H9 (cell line): ENCODE measurements at regions not wholly inside any gene's neighbourhood (a gene's known extent, or its start where the extent isn't known, plus 50 kb on each side); places are given as distances from the start of the nearest gene placed in this dataset.

ENCODE experiments used
- DNase-seq: peaks from one replicate; pipeline ENCODE4 v3.0.0-alpha.2; 2017
- H2AFZ ChIP-seq: one replicate; pipeline ENCODE4 v1.6.1; 2013; ENCODE audit warnings: mild to moderate bottlenecking, low read length, control low read depth, moderate library complexity
- H2AK5ac ChIP-seq: 2 replicates; pipeline ENCODE4 v1.6.1; 2013; ENCODE audit warnings: low read length, control low read depth, mixed read lengths; ENCODE audit not compliant: insufficient read length
- H2BK120ac ChIP-seq: one replicate; pipeline ENCODE4 v1.6.1; 2013; ENCODE audit warnings: low read depth, mild to moderate bottlenecking, low read length, control low read depth, inconsistent platforms; ENCODE audit not compliant: poor library complexity, severe bottlenecking
- H2BK12ac ChIP-seq: 2 replicates; pipeline ENCODE4 v1.6.1; 2013; ENCODE audit warnings: low read length, control low read depth, mixed read lengths, low read depth; ENCODE audit not compliant: insufficient read length
- H2BK15ac ChIP-seq: 2 replicates; pipeline ENCODE4 v1.6.1; 2013; ENCODE audit warnings: low read depth, low read length, control low read depth
- H2BK20ac ChIP-seq: one replicate; pipeline ENCODE4 v1.6.1; 2013; ENCODE audit warnings: low read depth, mild to moderate bottlenecking, low read length, control low read depth, inconsistent platforms; ENCODE audit not compliant: poor library complexity, severe bottlenecking
- H2BK5ac ChIP-seq: 2 replicates; pipeline ENCODE4 v1.6.1; 2013; ENCODE audit warnings: low read length, control low read depth, mixed read lengths; ENCODE audit not compliant: insufficient read length
- H3K14ac ChIP-seq: 2 replicates; pipeline ENCODE4 v1.6.1; 2013; ENCODE audit warnings: low read length, control low read depth; ENCODE audit not compliant: insufficient read depth
- H3K18ac ChIP-seq: 2 replicates; pipeline ENCODE4 v1.6.1; 2013; ENCODE audit warnings: low read depth, mild to moderate bottlenecking, mixed read lengths, low read length, control low read depth; ENCODE audit not compliant: insufficient read length
- H3K23ac ChIP-seq: 2 replicates; pipeline ENCODE4 v1.6.1; 2013; ENCODE audit warnings: low read length, control low read depth, mixed read lengths, low read depth; ENCODE audit not compliant: insufficient read length
- H3K23me2 ChIP-seq: 2 replicates; pipeline ENCODE4 v1.6.1; 2013; ENCODE audit warnings: low read depth, mild to moderate bottlenecking, mixed read lengths, low read length, control low read depth; ENCODE audit not compliant: insufficient read length, poor library complexity, severe bottlenecking
- H3K27ac ChIP-seq: 2 replicates; pipeline ENCODE4 v1.5.1; 2013; ENCODE audit warnings: low read length, control low read depth, mixed read lengths, low read depth; ENCODE audit not compliant: insufficient read length
- H3K27me3 ChIP-seq: 2 replicates; pipeline ENCODE4 v1.6.1; 2013; ENCODE audit warnings: low read length, control low read depth, inconsistent platforms; ENCODE audit not compliant: insufficient read depth
- H3K4ac ChIP-seq: 2 replicates; pipeline ENCODE4 v1.6.1; 2013; ENCODE audit warnings: low read depth, mild to moderate bottlenecking, control low read depth, inconsistent platforms, low read length, moderate library complexity
- H3K4me1 ChIP-seq: 2 replicates; pipeline ENCODE4 v1.6.1; 2013; ENCODE audit warnings: low read length, control low read depth, inconsistent platforms; ENCODE audit not compliant: insufficient read depth
- H3K4me2 ChIP-seq: 2 replicates; pipeline ENCODE4 v1.6.1; 2013; ENCODE audit warnings: low read length, control low read depth, mixed read lengths; ENCODE audit not compliant: insufficient read length, insufficient read depth
- H3K56ac ChIP-seq: 2 replicates; pipeline ENCODE4 v1.6.1; 2013; ENCODE audit warnings: low read depth, mild to moderate bottlenecking, mixed read lengths, low read length, control low read depth; ENCODE audit not compliant: insufficient read length
- H3K79me1 ChIP-seq: 2 replicates; pipeline ENCODE4 v1.6.1; 2013; ENCODE audit warnings: low read depth, mild to moderate bottlenecking, moderate library complexity, low read length, control low read depth, inconsistent platforms; ENCODE audit not compliant: insufficient read depth, poor library complexity, severe bottlenecking
- H3K79me2 ChIP-seq: 2 replicates; pipeline ENCODE4 v1.6.1; 2013; ENCODE audit warnings: low read length, control low read depth, inconsistent platforms; ENCODE audit not compliant: insufficient read depth
- H3K9ac ChIP-seq: 2 replicates; pipeline ENCODE4 v1.6.1; 2013; ENCODE audit warnings: low read length, control low read depth, mixed read lengths; ENCODE audit not compliant: insufficient read length; ENCODE audit errors: extremely low read depth
- H3K9me3 ChIP-seq: one replicate; pipeline ENCODE4 v1.6.1; 2013; ENCODE audit warnings: low read depth, low read length, inconsistent platforms; ENCODE audit not compliant: control insufficient read depth
- H3T11ph ChIP-seq: one replicate; pipeline ENCODE4 v1.6.1; 2013; ENCODE audit warnings: mild to moderate bottlenecking, low read length, control low read depth, inconsistent platforms
- H4K20me1 ChIP-seq: one replicate; pipeline ENCODE4 v1.6.1; 2013; ENCODE audit not compliant: control insufficient read depth, insufficient read length, insufficient read depth
- H4K5ac ChIP-seq: 2 replicates; pipeline ENCODE4 v1.6.1; 2013; ENCODE audit warnings: low read depth, mild to moderate bottlenecking, mixed read lengths, low read length, control low read depth; ENCODE audit not compliant: insufficient read length
- H4K8ac ChIP-seq: replicated peaks from 2 replicates; pipeline ENCODE4 v1.6.1; 2013; ENCODE audit warnings: low read length, control low read depth, mixed read lengths, low read depth; ENCODE audit not compliant: insufficient read length
- H4K91ac ChIP-seq: 2 replicates; pipeline ENCODE4 v1.6.1; 2013; ENCODE audit warnings: low read depth, mild to moderate bottlenecking, moderate library complexity, mixed read lengths, low read length, control low read depth; ENCODE audit not compliant: insufficient read length
- H3K27ac Mint-ChIP-seq, 3 experiments: 2 replicates in 2 of 3; 3 replicates in 1 of 3; pipeline ENCODE4 v1.8.0; 2020 to 2021; ENCODE audit warnings: mixed read lengths in 3 of 3, mild to moderate bottlenecking in 1 of 3, moderate library complexity in 1 of 3
- H3K27me3 Mint-ChIP-seq: 2 replicates; pipeline ENCODE4 v1.8.0; 2021; ENCODE audit warnings: low read depth, mild to moderate bottlenecking, moderate library complexity, mixed read lengths
- H3K36me3 Mint-ChIP-seq, 3 experiments: 2 replicates in 2 of 3; 3 replicates in 1 of 3; pipeline ENCODE4 v1.8.0; 2020 to 2021; ENCODE audit warnings: low read depth in 3 of 3, mixed read lengths in 3 of 3; ENCODE audit not compliant: insufficient read depth in 1 of 3
- H3K4me1 Mint-ChIP-seq, 2 experiments: 2 replicates each; pipeline ENCODE4 v1.8.0; 2020; ENCODE audit warnings: mixed read lengths in 2 of 2
- H3K4me3 Mint-ChIP-seq, 2 experiments: 2 replicates in 1 of 2; 3 replicates in 1 of 2; pipeline ENCODE4 v1.8.0; 2020 to 2021; ENCODE audit warnings: mild to moderate bottlenecking in 2 of 2, mixed read lengths in 2 of 2, moderate library complexity in 1 of 2
- H3K9me3 Mint-ChIP-seq, 2 experiments: 2 replicates in 1 of 2; 3 replicates in 1 of 2; pipeline ENCODE4 v1.8.0; 2020; ENCODE audit warnings: mild to moderate bottlenecking in 2 of 2, mixed read lengths in 2 of 2, moderate library complexity in 1 of 2
- CTCF ChIP-seq: fragments of 200-600 bp; sonication (generic); conservative IDR thresholded peaks from 3 replicates; pipeline ENCODE4 v1.8.0; 2021; ENCODE audit warnings: antibody characterized with exemption, mild to moderate bottlenecking
- WGBS: extraction: QIAGEN DNeasy Blood & Tissue Kit; methylation state at CpG from one replicate; pipeline ENCODE4 v1.1.7; 2013; ENCODE audit warnings: missing lambda C conversion rate, low lambda C conversion rate, mixed read lengths; ENCODE audit not compliant: insufficient read length; ENCODE audit errors: extremely low coverage; 5-methylcytosine and 5-hydroxymethylcytosine counted together

- Histone ChIP-seq H3K56ac (no peak overlapping the region), H3K27ac (no peak overlapping the region), H3T11ph (no peak overlapping the region), H4K5ac (no peak overlapping the region), H2AFZ (no peak overlapping the region), H3K79me1 (no peaks in the 10 kb centered on the region), H3K9me3 (no peaks in the 10 kb centered on the region), H2BK12ac (no peak overlapping the region), H2AK5ac (no peak overlapping the region), H3K4me2 (no peak overlapping the region), H3K9ac (no peak overlapping the region), H2BK120ac (no peak overlapping the region), H3K79me2 (no peaks in the 10 kb centered on the region), H3K23ac (no peak overlapping the region), H4K8ac (no peak overlapping the region), H3K14ac (no peak overlapping the region), H4K20me1 (no peaks in the 10 kb centered on the region), H3K18ac (no peak overlapping the region), H2BK5ac (no peak overlapping the region), H3K27me3 (peaks cover 9% of the 10 kb centered on the region; the same call in 1 of the 2 replicates), H4K91ac (no peak overlapping the region), H3K4ac (no peak overlapping the region), H3K4me1 (no peaks in the 10 kb centered on the region), H3K23me2 (no peaks in the 10 kb centered on the region), H2BK15ac (no peak overlapping the region), H2BK20ac (no peak overlapping the region)
- peaks cover 89% of the 10 kb centered on the region for H3K27me3 Mint-ChIP-seq
- no peak for DNase-seq
- no CpG with 5 or more reads among the region's 2 CpGs for WGBS
- peaks cover 6 to 7% of the 10 kb centered on the region in 2 experiments for H3K9me3 Mint-ChIP-seq
- no peak overlapping the region for H3K4me3 Mint-ChIP-seq
- TF ChIP-seq CTCF: no peak
- peak overlapping the region in 1 of 3 experiments; percentile 52; a peak in 1 of 7 replicates for H3K27ac Mint-ChIP-seq
- H3K36me3 Mint-ChIP-seq: peaks cover 0 to 7% (median 3%) of the 10 kb centered on the region in 3 experiments; a peak in 3 of 7 replicates
- peaks cover 4 to 7% of the 10 kb centered on the region in 2 experiments for H3K4me1 Mint-ChIP-seq
Observed at GRCh38 chr7:79664884-79665676, 211.6 kb upstream of the MAGI2 start.
